HL-60 (cell line): ENCODE measurements at regions not wholly inside any gene's neighbourhood (a gene's known extent, or its start where the extent isn't known, plus 50 kb on each side); places are given as distances from the start of the nearest gene placed in this dataset.
"Not testable (repeated sequence)": the region's sequence is repeated elsewhere in the genome, so short reads cannot be mapped to it uniquely, and the experiment has no call there.

Experiments used
- DNase-seq, 2 experiments: peaks; one replicate each; pipeline ENCODE4 v3.0.0-alpha.2; 2010 to 2020; ENCODE audit warnings: low read depth in 1 of 2, low spot score in 1 of 2
- H3K27ac ChIP-seq: fragments of 250-450 bp; sonication (Bioruptor Pico); replicated peaks from 2 replicates; pipeline ENCODE4 v1.5.1; 2020; ENCODE audit warnings: mild to moderate bottlenecking, moderate library complexity
- H3K27me3 ChIP-seq: fragments of 250-450 bp; sonication (Bioruptor Pico); 2 replicates; pipeline ENCODE4 v1.5.1; 2021; ENCODE audit warnings: mild to moderate bottlenecking, moderate library complexity; ENCODE audit not compliant: insufficient read depth, poor library complexity, severe bottlenecking
- H3K4me3 ChIP-seq: replicated peaks from 2 replicates; pipeline ENCODE4 v1.5.1; 2011; ENCODE audit warnings: mild to moderate bottlenecking, control low read depth, low read length; ENCODE audit not compliant: insufficient read depth
- CTCF ChIP-seq: IDR thresholded peaks from one replicate; pipeline ENCODE4 v1.5.1; 2011; ENCODE audit warnings: low read length, control low read depth, inconsistent platforms; ENCODE audit not compliant: insufficient read depth
- GABPA ChIP-seq: IDR thresholded peaks from 2 replicates; pipeline ENCODE4 v1.6.1; 2012; ENCODE audit warnings: low read depth
- POLR2AphosphoS5 ChIP-seq: IDR thresholded peaks from 2 replicates; pipeline ENCODE4 v1.6.1; 2012; ENCODE audit warnings: low read depth
- REST ChIP-seq: IDR thresholded peaks from 2 replicates; pipeline ENCODE4 v1.6.1; 2012; ENCODE audit warnings: low read depth; ENCODE audit not compliant: insufficient replicate concordance
- SPI1 ChIP-seq: IDR thresholded peaks from 2 replicates; pipeline ENCODE4 v1.6.1; 2012; ENCODE audit warnings: low read depth, mild to moderate bottlenecking, borderline replicate concordance

GRCh38 chr2:125797192-125797591 lies 858.8 kb upstream of the GYPC start:
- Histone ChIP-seq H3K27ac (no peak overlapping the region), H3K4me3 (no peak overlapping the region), H3K27me3 (no peaks in the 10 kb centered on the region)
- no peak for DNase-seq
- TF ChIP-seq POLR2AphosphoS5 (no peak), CTCF (no peak), GABPA (no peak), REST (no peak), SPI1 (no peak)

- no peak overlapping the region for H3K4me3 ChIP-seq
- no peaks in the 10 kb centered on the region for H3K27me3 ChIP-seq
- H3K27ac ChIP-seq: no peak overlapping the region
Observed at GRCh38 chr2:125822746-125823145, 833.2 kb upstream of the GYPC start.

GRCh38 chr2:125825781-125826180 lies 830.2 kb upstream of the GYPC start:
- not testable (repeated sequence) for H3K27ac ChIP-seq, H3K4me3 ChIP-seq, H3K27me3 ChIP-seq, DNase-seq

More at GRCh38 chr2:125822746-125823145, 833.2 kb upstream of the GYPC start:
- TF ChIP-seq SPI1: no peak
- TF ChIP-seq CTCF: no peak
- no peak for TF ChIP-seq GABPA
- no peak for TF ChIP-seq REST
- no peak for TF ChIP-seq POLR2AphosphoS5
- DNase-seq: no peak

- no peak for DNase-seq
- Histone ChIP-seq H3K4me3 (no peak overlapping the region), H3K27me3 (no peaks in the 10 kb centered on the region), H3K27ac (no peak overlapping the region)
- TF ChIP-seq SPI1: no peak
- TF ChIP-seq GABPA: no peak
Observed at GRCh38 chr2:125837128-125837527, 818.8 kb upstream of the GYPC start.

GRCh38 chr2:125837611-125838010 lies 818.3 kb upstream of the GYPC start:
- Histone ChIP-seq H3K4me3 (no peak overlapping the region), H3K27me3 (no peaks in the 10 kb centered on the region), H3K27ac (no peak overlapping the region)
- TF ChIP-seq CTCF (no peak), SPI1 (no peak), POLR2AphosphoS5 (no peak), GABPA (no peak), REST (no peak)
- DNase-seq: no peak
